GM10266 (cell line): ENCODE measurements at regions not wholly inside any gene's neighbourhood (a gene's known extent, or its start where the extent isn't known, plus 50 kb on each side); places are given as distances from the start of the nearest gene placed in this dataset.

ENCODE experiments used
- DNase-seq: peaks from one replicate; pipeline ENCODE4 v3.0.0; 2012; ENCODE audit errors: extremely low spot score
- CTCF ChIP-seq: IDR thresholded peaks from 2 replicates; pipeline ENCODE4 v1.5.1; 2012; ENCODE audit warnings: mild to moderate bottlenecking, low read depth; ENCODE audit not compliant: control insufficient read depth, insufficient read depth; ENCODE audit errors: missing control alignments

DNA sequence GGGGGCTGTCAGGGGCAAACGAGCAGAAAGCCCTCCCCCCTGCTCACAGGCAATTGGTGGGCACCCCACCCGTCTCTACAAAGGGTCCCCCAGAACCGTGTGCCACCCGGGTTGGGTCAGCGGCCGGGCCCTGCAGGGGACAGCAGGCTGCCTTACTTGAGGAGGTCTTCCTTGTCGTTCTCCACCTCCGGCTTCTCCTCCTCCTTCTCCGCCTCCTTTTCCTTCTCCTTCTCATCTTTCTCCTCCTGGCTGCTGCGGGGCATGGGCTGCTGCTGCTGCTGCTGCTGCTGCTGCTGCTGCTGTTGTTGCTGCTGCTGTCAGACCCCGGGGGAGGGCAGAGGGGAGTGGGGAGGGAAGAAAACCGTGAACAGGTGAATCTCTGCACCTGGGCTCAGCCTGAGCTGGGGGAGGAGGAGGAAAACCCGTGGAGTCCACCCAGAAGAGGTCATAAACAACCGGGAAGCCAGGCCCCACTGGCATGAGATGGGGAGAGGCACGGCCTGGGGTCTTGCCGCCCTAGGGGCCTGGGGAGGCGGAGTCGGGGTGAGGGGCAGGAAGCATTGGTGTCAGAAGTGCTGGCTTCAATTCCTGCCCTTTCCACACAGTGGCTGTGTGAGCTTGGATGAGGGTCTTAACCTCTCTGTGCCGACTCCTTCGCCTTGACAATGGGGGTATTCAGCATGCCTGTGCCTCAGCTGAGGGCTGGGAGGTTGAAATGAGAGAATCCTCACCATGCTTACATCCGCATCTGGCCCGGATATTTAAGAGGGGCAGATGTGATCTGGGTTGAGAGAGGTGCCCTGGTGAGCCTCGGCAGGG, 107.6 kb downstream of the RFLNA start:
- no peak for TF ChIP-seq CTCF
- DNase-seq = no peak

- no peak for TF ChIP-seq CTCF
- DNase-seq = no peak
These were observed 106.9 kb downstream of the RFLNA start for GRCh38 chr12:124401704-124402221.

DNA sequence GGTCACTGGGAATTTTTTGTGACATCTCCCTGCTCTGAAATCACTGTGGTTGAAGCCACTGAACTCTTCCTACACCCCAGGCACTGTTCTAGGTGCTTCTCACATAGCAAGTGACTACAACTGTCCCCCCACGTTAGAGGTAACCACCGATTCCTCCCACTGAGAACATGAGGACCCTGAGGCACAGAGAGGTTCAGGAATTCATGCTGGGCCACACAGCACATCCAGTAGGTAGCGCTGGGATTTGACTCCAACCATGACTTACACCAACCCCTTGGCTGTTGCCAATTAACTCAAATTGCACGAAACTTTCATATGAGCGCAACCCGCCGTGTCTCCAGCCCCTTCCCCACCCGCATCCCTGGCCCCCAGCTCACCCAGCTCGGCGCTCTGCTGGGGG, 105.2 kb downstream of the RFLNA start:
- no peak for DNase-seq
- no peak for TF ChIP-seq CTCF

DNA sequence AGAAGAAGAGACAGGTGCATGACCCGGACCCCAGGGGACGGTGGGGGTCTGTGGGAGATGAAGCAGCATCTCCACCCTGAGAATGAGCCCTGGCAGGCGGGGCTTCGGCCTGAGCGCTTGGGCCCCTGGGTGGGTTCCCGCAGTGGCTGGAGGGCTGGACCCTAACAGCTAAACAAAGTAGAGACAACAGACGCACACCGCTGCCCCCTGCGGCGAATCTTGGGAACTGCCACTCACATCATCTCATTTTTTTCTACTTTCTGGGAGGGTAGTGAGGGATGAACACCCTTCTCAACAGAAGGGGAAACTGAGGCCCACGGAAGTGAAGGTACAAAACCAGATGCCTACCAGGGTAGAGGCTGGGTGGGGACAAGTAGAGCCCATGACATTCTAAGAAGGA, 104.7 kb downstream of the RFLNA start:
- peak; percentile 57 for TF ChIP-seq CTCF
- peak; percentile 74 for DNase-seq

DNA sequence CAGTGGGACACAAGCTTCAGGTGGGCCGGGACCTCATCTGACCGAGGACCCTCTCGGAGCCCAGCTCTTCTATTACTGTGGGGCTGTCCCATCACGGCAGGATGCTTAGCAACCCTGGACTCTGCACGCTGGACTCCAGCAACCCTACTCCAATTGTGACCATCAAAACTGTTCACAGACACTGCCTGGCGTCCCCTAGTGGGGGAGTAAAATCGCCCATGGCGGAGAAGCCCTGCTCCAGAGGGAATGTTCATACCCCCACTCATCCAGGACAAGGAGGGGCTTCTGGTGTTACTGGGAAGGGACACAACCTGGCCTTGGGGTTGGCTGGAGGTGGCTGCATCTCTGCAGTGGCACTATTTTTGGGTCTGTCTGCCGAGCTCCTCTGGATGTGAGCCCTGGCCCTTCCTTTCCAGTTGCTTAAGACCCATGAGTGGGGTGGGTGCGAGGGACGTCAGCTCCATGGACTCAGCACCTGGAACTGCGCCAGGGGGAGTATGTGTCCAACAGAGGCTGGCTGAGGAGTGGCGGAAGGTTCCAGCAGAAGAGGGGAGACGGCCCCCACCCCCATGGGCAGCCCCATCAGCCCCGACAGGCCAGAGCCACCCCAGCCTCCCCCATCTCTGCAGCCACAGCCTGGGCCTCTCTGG, 103.8 kb downstream of the RFLNA start:
- no peak for TF ChIP-seq CTCF
- DNase-seq = no peak

DNA sequence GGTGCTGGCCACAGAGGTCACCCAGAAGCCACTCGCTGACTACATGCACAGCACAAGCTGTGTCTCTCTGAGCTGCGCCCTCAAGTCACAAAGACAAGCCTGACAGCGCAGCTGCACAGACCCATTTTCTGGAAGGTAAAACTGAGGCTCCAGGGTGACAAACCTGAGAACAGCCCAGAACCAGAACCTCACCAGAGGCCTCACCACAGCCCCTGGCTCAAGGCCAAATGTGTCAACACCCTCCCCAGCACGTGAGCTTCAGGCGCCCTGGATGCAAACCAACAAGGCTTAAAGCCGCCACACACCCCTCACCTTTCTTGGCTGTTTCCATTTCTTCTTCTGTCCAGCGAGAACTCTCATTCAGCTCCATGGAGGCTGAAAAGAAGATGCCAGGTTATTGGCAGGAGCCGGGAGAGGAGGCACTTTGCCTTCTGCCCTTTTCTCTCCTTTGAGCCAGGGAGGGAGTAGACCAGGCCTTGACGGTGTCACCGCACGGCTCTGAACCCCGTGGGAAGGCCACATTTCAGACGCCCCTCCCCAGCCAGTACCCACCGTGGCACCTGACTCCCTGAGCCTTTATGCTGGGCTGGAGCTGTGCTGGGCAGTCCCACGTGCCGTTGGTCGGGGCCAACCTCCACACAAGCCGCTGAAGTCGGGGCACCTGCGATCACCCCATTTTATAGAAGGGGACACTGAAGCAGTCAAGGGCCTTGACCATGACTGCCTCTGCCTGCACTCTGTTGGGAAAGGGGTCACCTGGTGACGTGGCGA, 103.1 kb downstream of the RFLNA start:
- TF ChIP-seq CTCF = no peak
- DNase-seq = no peak
